Peyer's patch (tissue), 4 donors: ENCODE measurements at regions not wholly inside any gene's neighbourhood (a gene's known extent, or its start where the extent isn't known, plus 50 kb on each side); places are given as distances from the start of the nearest gene placed in this dataset.

ENCODE experiments used
- POLR2A ChIP-seq, 2 donors: fragments of 450-650 bp; IDR thresholded peaks; one replicate each; pipeline ENCODE4 v1.5.1; 2017; ENCODE audit warnings: antibody characterized with exemption in 2 of 2, mild to moderate bottlenecking in 2 of 2, moderate library complexity in 2 of 2
- TF ChIP-seq, protein P1 (sequence below), 6 experiments: fragments of 450-650 bp in 4 of 6; fragments of 200-600 bp in 2 of 6; sonication (generic) in 1 of 6; IDR thresholded peaks; one replicate each; pipeline ENCODE4 v1.5.1; 2017 to 2019; ENCODE audit warnings: antibody characterized with exemption in 6 of 6, mild to moderate bottlenecking in 3 of 6, moderate library complexity in 1 of 6

DNA sequence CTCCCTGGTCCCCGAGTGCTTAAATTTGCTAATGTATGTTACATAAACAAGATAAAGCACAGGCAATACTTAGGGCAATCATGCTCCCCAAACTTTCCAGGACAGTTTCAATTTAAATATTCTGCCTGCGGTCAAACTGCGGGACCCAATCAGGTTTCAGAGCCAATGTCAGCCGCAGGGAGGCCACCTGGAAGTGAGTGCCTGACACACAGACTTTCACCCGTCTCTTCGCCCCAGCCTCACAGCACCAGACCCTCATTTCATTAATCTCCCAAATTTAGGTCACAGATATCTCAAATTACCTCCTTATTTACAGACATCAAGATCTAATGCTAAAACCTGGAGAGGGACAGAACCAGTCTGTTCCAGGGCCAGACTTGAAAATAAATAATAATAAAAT, 107.2 kb upstream of the ALDH1A3 start:
- no peak for TF ChIP-seq POLR2A (IDR thresholded peaks at IDR 0.05)
- TF ChIP-seq, protein P1, sequence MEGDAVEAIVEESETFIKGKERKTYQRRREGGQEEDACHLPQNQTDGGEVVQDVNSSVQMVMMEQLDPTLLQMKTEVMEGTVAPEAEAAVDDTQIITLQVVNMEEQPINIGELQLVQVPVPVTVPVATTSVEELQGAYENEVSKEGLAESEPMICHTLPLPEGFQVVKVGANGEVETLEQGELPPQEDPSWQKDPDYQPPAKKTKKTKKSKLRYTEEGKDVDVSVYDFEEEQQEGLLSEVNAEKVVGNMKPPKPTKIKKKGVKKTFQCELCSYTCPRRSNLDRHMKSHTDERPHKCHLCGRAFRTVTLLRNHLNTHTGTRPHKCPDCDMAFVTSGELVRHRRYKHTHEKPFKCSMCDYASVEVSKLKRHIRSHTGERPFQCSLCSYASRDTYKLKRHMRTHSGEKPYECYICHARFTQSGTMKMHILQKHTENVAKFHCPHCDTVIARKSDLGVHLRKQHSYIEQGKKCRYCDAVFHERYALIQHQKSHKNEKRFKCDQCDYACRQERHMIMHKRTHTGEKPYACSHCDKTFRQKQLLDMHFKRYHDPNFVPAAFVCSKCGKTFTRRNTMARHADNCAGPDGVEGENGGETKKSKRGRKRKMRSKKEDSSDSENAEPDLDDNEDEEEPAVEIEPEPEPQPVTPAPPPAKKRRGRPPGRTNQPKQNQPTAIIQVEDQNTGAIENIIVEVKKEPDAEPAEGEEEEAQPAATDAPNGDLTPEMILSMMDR (IDR thresholded peaks at IDR 0.05) = no peak
